GM20000 (cell line): ENCODE measurements at regions not wholly inside any gene's neighbourhood (a gene's known extent, or its start where the extent isn't known, plus 50 kb on each side); places are given as distances from the start of the nearest gene placed in this dataset.

Source experiments
- DNase-seq: peaks from one replicate; pipeline ENCODE4 v3.0.0; 2012; ENCODE audit warnings: low spot score
- CTCF ChIP-seq: IDR thresholded peaks from 2 replicates; pipeline ENCODE4 v1.5.1; 2012; ENCODE audit warnings: mild to moderate bottlenecking, control low read depth; ENCODE audit errors: extremely low read depth, missing control alignments

DNA sequence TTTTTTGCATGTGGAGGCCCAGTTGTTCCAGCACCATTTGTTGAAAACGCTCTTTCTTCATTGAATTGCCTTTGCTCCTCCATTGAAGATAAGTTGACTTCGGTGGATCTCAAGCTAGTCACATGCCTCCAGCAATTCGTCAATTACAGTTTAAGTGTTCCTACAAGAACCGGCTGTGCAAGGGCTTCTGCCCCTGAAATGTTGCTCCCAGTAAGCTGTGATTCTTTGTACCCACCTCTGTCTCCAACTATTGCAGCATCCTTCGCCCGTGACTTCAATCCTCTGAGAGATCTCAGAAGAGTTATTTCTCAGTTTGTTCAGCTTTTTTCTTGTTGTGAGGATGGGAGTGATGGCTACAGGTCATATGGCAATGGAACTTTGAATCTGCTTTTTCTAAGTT lies 194.2 kb upstream of the B3GAT1 start:
- DNase-seq = no peak
- no peak for TF ChIP-seq CTCF

DNA sequence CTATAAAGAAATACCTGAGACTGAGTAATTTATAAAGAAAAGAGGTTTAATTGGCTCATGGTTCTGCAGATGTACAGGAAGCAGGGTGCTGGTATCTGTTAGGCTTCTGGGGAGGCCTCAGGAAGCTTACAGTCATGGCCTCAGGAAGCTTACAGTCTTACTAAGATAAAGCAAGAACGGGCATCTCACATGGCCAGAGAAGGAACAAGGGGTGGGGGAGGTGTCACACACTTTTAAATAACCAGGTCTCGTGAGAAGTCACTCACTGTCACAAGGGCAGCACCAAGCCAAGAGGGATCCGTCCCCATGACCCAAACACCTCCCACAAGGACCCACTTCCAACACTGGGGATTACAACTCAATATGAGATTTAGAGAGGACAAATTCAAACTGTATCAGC lies 192.8 kb upstream of the B3GAT1 start:
- TF ChIP-seq CTCF = no peak
- no peak for DNase-seq

DNA sequence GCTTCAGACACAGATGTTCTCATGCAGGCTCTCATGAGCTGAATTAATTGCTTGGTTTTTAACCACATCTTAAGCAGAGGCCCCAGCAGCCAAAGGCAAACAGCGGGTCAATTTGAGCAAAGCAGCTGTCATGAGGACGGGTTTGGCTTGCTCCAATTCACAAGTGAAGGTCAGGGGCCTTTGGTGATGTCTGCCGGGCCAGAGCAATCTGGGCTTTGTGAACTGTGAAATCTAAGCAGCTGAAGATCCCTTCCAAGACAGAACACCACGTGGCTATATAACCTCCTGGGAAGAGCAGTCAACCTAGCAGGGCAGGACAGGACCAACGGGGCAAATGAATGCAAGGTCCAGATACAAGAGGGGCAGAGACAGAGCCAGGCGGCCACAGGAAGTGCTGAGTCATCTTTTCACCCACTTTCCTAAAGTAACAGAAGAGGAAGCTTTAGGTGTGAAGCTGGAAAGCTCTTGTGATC lies 187.3 kb upstream of the B3GAT1 start:
- no peak for TF ChIP-seq CTCF
- DNase-seq = no peak

- DNase-seq = no peak
- TF ChIP-seq CTCF = no peak
These were observed 186.3 kb upstream of the B3GAT1 start for GRCh38 chr11:134598368-134598767.

- TF ChIP-seq CTCF = no peak
- no peak for DNase-seq
These were observed 185.4 kb upstream of the B3GAT1 start for GRCh38 chr11:134597452-134597851.

GRCh38 chr11:134596404-134596803 lies 184.4 kb upstream of the B3GAT1 start:
- no peak for TF ChIP-seq CTCF
- DNase-seq = no peak

DNA sequence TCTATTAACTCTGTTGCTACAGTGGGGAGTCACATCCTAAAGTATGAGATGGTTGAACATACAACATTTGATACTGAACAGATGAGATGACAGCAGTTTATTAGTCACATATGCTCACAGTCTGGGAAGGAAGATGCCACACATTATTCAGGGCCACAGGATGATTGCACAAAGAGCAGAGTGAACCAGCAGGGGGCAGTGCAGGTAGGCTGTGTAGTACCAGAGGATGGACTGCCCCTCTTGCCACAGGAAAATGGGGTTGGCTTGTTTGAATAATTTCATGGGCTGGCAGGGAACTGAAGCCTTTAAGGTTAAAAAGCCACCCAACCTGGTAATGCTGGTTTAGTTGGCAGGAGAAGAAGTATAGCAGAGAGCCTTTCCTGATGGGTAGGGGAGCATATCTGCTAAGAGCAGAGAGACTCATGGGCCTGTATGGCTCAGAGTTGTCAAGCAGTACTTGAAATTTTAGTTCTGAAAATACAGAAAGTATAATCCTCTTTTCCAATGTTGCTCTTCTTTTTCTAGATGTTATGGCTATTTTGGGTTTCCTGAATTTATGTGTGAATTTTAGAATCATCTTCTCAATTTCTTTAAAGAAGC lies 180.4 kb upstream of the B3GAT1 start:
- TF ChIP-seq CTCF = peak; percentile 38
- DNase-seq = peak; percentile 28
